OCI-LY1 (cell line): ENCODE measurements at regions not wholly inside any gene's neighbourhood (a gene's known extent, or its start where the extent isn't known, plus 50 kb on each side); places are given as distances from the start of the nearest gene placed in this dataset.

Source experiments
- H2AFZ ChIP-seq: fragments of 200-600 bp; sonication (generic), shearing (Covaris generic); 2 replicates; pipeline ENCODE4 v1.6.0; 2014; ENCODE audit warnings: antibody characterized with exemption, mild to moderate bottlenecking, low read length
- H3F3A ChIP-seq: fragments of 200-600 bp; sonication (generic), shearing (Covaris generic); 2 replicates; pipeline ENCODE4 v1.6.0; 2014; ENCODE audit warnings: mild to moderate bottlenecking, antibody characterized with exemption, low read length, moderate library complexity; ENCODE audit not compliant: insufficient read depth
- H3K27ac ChIP-seq: fragments of 200-600 bp; sonication (generic); 2 replicates; pipeline ENCODE4 v1.5.1; 2014; ENCODE audit warnings: low read length, mixed run types, mild to moderate bottlenecking, low read depth; ENCODE audit not compliant: poor library complexity, severe bottlenecking
- H3K27me3 ChIP-seq: fragments of 200-600 bp; sonication (generic); 2 replicates; pipeline ENCODE4 v1.6.0; 2014; ENCODE audit warnings: antibody characterized with exemption, mild to moderate bottlenecking, low read length, moderate library complexity; ENCODE audit not compliant: insufficient read depth
- H3K36me3 ChIP-seq: fragments of 200-600 bp; sonication (generic); 2 replicates; pipeline ENCODE4 v1.6.1; 2014; ENCODE audit warnings: mild to moderate bottlenecking, antibody characterized with exemption, low read length, moderate library complexity, mixed read lengths; ENCODE audit not compliant: insufficient read depth
- H3K4me1 ChIP-seq: fragments of 200-600 bp; sonication (generic); 2 replicates; pipeline ENCODE4 v1.5.1; 2014; ENCODE audit warnings: mild to moderate bottlenecking, low read length, moderate library complexity; ENCODE audit not compliant: insufficient read depth, severe bottlenecking
- H3K4me2 ChIP-seq: fragments of 200-600 bp; sonication (generic), shearing (Covaris generic); 2 replicates; pipeline ENCODE4 v1.6.1; 2014; ENCODE audit warnings: low read length
- H3K4me3 ChIP-seq: fragments of 200-600 bp; sonication (generic); 2 replicates; pipeline ENCODE4 v1.5.1; 2014; ENCODE audit warnings: low read length, low read depth, mild to moderate bottlenecking, mixed read lengths; ENCODE audit not compliant: poor library complexity, severe bottlenecking
- H3K79me2 ChIP-seq: fragments of 200-600 bp; shearing (Covaris generic); 2 replicates; pipeline ENCODE4 v1.6.1; 2016; ENCODE audit warnings: mixed run types, low read length, mixed read lengths; ENCODE audit not compliant: insufficient read depth
- H3K9ac ChIP-seq: fragments of 200-600 bp; sonication (generic), shearing (Covaris generic); 2 replicates; pipeline ENCODE4 v1.6.1; 2014; ENCODE audit warnings: mild to moderate bottlenecking, low read length, mixed read lengths
- H3K9me2 ChIP-seq: fragments of 200-600 bp; sonication (generic), shearing (Covaris generic); 2 replicates; pipeline ENCODE4 v1.6.1; 2014; ENCODE audit warnings: low read depth, mild to moderate bottlenecking, low read length, mixed read lengths
- H3K9me3 ChIP-seq: fragments of 200-600 bp; shearing (Covaris generic); 2 replicates; pipeline ENCODE4 v1.6.1; 2014; ENCODE audit warnings: low read length, mixed read lengths
- H4K20me1 ChIP-seq: fragments of 200-600 bp; sonication (generic), shearing (Covaris generic); 2 replicates; pipeline ENCODE4 v1.6.0; 2016; ENCODE audit warnings: mild to moderate bottlenecking, low read length; ENCODE audit not compliant: insufficient read depth
- EZH2 ChIP-seq: fragments of 200-600 bp; sonication (generic), shearing (Covaris generic); IDR thresholded peaks from 2 replicates; pipeline ENCODE4 v1.8.0; 2017; ENCODE audit warnings: borderline replicate concordance, mixed run types, mild to moderate bottlenecking, antibody characterized with exemption, low read length, moderate library complexity, mixed read lengths
- TF ChIP-seq, protein P1 (sequence below): fragments of 200-600 bp; sonication (generic), shearing (Covaris generic); IDR thresholded peaks from 2 replicates; pipeline ENCODE4 v1.5.1; 2017; ENCODE audit warnings: mild to moderate bottlenecking, antibody characterized with exemption, low read length, moderate library complexity, mixed read lengths

DNA sequence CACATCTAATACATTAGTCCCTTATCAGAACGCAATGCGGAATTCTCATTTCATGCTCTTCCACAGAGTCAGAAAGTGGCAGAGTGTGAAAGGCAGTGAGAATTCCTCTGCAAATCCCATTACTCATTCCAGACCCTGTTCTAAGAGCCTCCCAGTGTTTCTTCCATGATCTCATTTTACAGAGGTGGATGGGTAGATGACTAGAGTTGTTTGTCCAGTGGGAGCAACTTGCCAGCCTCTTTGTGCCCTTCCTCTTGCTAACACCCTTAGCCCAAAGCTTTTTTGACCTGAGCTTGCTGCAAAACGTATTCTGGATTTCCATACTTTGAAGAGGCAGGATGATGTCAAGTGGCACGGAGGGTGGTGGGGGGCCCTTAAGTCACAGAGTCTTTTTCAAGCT is 467.7 kb upstream of the RGPD4 start:
- Histone ChIP-seq H2AFZ (no peak overlapping the region), H3K27me3 (no peaks in the 10 kb centered on the region), H3K36me3 (no peaks in the 10 kb centered on the region), H4K20me1 (no peaks in the 10 kb centered on the region), H3K9me2 (no peaks in the 10 kb centered on the region), H3K9ac (no peak overlapping the region), H3K27ac (no peak overlapping the region), H3K4me1 (no peaks in the 10 kb centered on the region), H3K9me3 (no peaks in the 10 kb centered on the region), H3K4me3 (no peak overlapping the region), H3K79me2 (no peaks in the 10 kb centered on the region), H3F3A (no peaks in the 10 kb centered on the region), H3K4me2 (no peak overlapping the region)
- no peak for TF ChIP-seq EZH2
- TF ChIP-seq, protein P1, sequence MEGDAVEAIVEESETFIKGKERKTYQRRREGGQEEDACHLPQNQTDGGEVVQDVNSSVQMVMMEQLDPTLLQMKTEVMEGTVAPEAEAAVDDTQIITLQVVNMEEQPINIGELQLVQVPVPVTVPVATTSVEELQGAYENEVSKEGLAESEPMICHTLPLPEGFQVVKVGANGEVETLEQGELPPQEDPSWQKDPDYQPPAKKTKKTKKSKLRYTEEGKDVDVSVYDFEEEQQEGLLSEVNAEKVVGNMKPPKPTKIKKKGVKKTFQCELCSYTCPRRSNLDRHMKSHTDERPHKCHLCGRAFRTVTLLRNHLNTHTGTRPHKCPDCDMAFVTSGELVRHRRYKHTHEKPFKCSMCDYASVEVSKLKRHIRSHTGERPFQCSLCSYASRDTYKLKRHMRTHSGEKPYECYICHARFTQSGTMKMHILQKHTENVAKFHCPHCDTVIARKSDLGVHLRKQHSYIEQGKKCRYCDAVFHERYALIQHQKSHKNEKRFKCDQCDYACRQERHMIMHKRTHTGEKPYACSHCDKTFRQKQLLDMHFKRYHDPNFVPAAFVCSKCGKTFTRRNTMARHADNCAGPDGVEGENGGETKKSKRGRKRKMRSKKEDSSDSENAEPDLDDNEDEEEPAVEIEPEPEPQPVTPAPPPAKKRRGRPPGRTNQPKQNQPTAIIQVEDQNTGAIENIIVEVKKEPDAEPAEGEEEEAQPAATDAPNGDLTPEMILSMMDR: no peak

DNA sequence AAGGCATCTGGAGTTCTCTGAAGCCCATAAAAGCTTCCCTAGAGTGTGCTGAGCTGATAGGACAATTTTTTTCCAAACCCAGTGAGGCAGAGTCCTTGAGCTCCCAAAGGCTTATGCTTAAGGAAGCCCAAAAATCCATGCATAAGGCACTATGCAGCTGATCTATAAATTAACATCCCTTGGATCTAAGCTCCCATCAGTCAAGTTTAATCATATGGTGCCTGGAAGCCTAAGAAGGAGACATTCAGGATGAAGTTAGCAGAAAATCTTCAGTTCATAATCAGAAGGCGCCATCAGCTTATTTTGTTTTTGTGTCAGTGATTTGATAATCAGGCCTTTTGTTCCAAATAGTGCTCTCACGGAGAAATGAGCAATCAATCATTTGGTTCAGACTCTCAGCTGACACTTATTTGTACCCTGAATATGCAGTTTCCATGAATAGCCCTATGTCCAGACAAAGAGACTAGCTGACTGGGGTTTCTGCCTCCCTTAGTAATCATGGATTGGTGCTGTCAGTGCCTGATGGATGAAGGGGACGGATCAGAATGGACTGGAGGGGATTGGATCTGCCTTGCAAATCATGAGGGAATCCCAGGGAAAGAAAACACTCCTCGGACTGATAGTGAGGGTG is 464.8 kb upstream of the RGPD4 start:
- Histone ChIP-seq H3K9me2 (no peaks in the 10 kb centered on the region), H3K4me1 (no peaks in the 10 kb centered on the region), H3K27me3 (no peaks in the 10 kb centered on the region), H3F3A (no peaks in the 10 kb centered on the region), H3K27ac (no peak overlapping the region), H3K79me2 (no peaks in the 10 kb centered on the region), H3K9me3 (no peaks in the 10 kb centered on the region), H3K4me3 (no peak overlapping the region), H2AFZ (no peak overlapping the region), H3K36me3 (no peaks in the 10 kb centered on the region), H4K20me1 (no peaks in the 10 kb centered on the region), H3K9ac (no peak overlapping the region), H3K4me2 (no peak overlapping the region)
- TF ChIP-seq, protein P1: no peak
- TF ChIP-seq EZH2: no peak

DNA sequence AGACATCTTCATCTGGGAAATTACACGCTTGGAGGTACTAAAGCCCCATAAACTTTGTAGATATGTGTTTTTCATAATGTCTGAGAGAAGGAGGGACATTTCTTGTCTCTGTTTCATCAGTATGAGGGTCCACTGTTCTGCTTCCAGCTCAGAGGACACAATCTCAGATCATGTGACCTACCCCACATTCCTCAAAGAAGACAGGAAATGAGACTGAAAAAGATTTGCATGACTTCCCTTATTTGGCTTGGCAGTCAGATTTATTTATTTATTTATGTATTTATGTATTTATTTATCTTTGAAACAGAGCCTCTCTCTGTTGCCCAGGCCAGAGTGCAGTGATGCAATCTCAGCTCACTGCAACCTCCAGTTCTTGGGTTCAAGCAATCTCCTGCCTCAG is 463.7 kb upstream of the RGPD4 start:
- H3K27ac ChIP-seq: no peak overlapping the region
- H2AFZ ChIP-seq: no peak overlapping the region
- H3K36me3 ChIP-seq: no peaks in the 10 kb centered on the region
- no peaks in the 10 kb centered on the region for H4K20me1 ChIP-seq
- H3K27me3 ChIP-seq: no peaks in the 10 kb centered on the region
- H3K9me3 ChIP-seq: no peaks in the 10 kb centered on the region
- H3K4me2 ChIP-seq: no peak overlapping the region
- TF ChIP-seq, protein P1: no peak
- TF ChIP-seq EZH2: no peak
- no peak overlapping the region for H3K4me3 ChIP-seq
- no peaks in the 10 kb centered on the region for H3F3A ChIP-seq
- no peaks in the 10 kb centered on the region for H3K79me2 ChIP-seq
- H3K9ac ChIP-seq: no peak overlapping the region
- H3K4me1 ChIP-seq: no peaks in the 10 kb centered on the region
- no peaks in the 10 kb centered on the region for H3K9me2 ChIP-seq
